Stimulated activated CD8-positive, alpha-beta memory T cell treated with anti-CD3 and anti-CD28 coated beads, Interleukin-4, amount 100 ng/mL, for 48 hours (primary cell): ENCODE measurements at regions not wholly inside any gene's neighbourhood (a gene's known extent, or its start where the extent isn't known, plus 50 kb on each side); places are given as distances from the start of the nearest gene placed in this dataset.
"Not testable (repeated sequence)": the region's sequence is repeated elsewhere in the genome, so short reads cannot be mapped to it uniquely, and the experiment has no call there.

Source experiments
- DNase-seq: peaks from one replicate; pipeline ENCODE4 v3.0.0-alpha.2; 2020

DNA sequence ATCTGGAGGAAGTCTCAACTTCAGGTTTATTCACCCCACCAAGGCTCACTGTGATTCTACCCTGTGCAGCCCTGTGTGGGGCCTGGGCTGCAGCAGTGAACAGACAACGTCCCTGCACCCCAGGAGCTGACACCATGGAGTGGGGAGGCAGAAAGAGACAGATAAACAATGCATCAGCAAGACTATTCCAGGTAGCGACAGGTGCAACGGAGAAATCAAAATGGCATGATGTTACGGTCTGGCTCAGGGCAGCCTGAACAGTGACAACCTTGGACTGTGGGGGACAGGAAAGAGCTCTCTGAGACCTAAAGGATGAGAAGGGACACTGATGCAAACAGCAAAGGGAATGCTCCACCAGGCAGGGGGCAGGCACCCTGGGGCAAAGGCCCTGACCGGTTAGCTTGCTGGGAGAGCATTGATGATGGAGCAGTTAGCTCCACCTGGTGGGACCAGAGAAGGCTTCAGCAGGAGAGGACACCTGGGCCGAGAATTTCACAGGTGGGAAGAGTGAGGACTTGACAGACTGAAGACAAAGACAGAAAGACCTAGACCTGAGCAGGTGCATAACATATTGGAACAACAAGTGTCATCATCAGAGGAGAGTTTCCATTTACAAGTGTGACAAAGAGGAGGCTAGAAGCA lies 589.9 kb downstream of the MATN1 start:
- DNase-seq = no peak

GRCh38 chr1:30132602-30133286 lies 590.6 kb downstream of the MATN1 start:
- no peak for DNase-seq

DNA sequence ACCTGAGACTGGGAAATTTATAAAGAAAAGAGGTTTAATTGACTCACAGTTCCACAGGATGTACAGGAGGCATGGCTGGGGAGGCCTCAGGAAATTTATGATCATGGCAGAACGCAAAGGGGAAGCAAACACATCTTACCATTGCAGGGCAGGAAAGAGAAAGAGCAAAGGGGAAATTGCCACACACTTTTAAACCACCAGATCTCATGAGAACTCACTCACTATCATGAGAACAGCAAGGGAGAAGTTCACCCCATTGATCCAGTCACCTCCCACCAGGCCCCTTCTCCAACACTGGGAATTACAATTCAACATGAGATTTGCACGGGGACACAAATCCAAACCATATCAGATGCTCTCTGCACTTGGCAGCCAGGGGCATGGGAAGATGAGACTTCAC lies 592.8 kb downstream of the MATN1 start:
- DNase-seq = not testable (repeated sequence)

- DNase-seq = no peak
These were observed 593.3 kb downstream of the MATN1 start for GRCh38 chr1:30130099-30130498.

DNA sequence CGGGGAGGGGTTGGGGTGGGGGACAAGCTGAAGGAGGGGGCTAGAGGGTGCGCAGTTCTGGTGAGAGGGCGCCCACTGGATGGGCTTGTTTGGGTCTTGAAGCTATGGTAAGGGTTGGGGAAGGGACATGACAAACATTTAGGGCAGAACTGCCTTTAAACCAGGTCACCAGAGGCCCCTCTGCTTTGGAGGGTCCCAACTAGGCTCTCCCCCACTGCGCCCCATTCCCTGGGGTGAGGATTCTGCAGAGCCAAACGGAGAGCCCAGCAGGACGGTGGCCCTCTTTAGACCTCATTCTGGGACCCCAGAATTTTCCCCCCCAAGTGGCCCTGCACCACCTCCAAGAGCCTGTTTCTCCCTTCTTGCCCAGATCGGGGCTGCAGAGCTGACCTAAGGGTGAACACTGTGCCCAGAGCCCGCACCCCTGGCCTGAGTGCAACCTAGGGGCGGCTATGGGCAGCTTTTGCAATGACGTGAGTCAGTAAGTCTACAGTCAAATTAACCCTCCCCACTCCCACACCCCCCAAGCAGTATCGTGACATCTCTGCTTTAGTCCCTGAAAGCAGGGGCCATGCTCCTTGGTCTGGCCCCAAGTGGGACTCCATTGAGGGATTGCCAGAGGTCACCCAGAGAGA lies 593.8 kb downstream of the MATN1 start:
- DNase-seq = no peak

DNA sequence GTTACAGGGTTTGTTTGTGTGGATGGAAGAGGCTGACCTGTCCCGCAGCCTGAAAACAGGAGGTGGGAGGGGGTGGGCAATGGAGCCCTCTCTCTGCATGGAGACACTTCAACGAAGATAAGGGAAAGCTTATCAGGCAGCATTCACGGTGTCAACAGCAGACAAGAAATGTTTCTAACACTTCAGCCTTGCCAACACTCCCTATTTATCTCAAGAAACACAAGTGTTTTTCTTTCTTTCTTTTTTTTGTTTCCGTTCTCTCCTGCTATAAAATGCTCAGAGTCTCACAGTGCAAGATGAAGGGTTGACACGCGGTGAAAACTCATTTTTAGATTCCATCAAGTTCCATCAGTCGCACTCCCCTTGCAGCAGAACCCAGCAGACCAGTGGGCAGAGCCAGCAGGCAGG lies 594.4 kb downstream of the MATN1 start:
- DNase-seq = no peak

GRCh38 chr1:30126848-30127247 lies 596.5 kb downstream of the MATN1 start:
- no peak for DNase-seq

DNA sequence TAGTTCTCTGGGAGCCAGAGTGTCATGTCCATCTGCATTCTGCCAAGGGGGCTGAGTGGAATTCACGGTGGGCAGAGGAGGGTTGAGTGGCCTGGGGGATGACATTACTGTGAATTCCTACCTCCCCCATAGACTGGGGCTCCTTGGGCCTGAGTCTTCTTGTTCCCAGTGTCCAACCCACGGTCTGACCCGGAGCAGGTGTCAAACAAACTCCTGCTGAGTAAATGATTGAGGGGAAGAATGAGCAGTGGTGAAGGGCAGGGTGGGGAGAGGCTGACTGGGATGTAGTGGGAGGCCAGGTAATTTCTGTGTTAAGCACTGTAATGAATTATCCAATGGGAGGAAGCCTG lies 597.6 kb downstream of the MATN1 start:
- no peak for DNase-seq

DNA sequence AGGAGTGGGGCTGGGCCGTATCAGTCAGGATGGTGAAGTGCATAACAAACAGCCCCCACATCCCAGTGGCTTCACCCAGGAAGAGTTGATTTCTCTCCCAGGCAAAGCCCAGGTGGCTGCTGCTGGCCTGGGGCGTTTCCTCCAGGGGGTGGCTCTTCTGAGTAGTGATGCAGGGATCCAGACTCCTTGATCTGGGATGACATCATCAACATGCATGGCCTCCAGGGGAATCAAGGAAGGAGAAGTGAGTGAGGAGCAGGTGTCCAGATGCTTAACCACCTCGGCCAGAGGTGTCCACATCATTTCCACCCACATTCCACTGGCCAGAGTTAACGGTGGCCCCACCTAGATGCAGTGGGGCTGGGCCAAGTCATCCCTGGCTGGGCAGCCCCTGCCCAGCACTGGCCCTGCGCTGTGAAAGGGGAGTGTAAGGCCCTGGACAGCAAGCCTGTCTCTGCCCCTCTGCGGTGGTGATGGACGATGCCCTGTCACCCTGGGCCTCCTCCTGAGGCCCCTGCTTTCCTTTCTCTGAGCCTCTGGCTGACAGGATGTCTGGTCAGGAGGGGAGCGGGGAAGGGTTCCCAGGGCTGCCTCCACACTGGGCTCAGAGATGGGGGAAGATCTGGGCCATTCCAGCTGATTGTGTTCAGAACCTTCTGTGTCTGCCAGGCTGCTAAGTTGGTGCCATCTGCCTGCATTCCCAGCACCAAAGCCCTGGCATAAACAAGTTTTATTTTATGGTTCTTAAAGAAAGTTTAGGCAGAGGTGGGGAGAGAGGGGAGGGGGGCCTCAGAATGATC lies 598.2 kb downstream of the MATN1 start:
- DNase-seq = no peak

GRCh38 chr1:30123896-30124295 lies 599.5 kb downstream of the MATN1 start:
- DNase-seq = no peak

DNA sequence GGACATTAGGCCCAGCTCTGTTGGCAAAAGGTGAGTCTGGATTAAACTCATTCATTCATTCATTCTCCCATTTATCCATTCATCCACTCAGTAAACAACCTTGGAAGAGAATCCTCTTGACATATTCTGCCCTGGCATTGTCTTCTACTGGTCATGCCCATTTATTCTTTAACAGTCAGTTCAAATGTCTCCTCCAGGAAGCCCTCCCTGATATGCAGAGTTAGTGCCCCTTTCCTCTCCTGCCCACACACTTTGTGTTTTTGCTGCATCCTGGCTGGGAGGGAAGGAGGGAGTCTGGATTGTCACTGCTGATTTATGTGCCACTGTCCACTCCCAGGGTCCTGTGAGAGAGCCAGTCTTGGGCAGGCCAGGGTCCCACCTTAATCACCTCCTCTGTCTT lies 600.3 kb downstream of the MATN1 start:
- no peak for DNase-seq

DNA sequence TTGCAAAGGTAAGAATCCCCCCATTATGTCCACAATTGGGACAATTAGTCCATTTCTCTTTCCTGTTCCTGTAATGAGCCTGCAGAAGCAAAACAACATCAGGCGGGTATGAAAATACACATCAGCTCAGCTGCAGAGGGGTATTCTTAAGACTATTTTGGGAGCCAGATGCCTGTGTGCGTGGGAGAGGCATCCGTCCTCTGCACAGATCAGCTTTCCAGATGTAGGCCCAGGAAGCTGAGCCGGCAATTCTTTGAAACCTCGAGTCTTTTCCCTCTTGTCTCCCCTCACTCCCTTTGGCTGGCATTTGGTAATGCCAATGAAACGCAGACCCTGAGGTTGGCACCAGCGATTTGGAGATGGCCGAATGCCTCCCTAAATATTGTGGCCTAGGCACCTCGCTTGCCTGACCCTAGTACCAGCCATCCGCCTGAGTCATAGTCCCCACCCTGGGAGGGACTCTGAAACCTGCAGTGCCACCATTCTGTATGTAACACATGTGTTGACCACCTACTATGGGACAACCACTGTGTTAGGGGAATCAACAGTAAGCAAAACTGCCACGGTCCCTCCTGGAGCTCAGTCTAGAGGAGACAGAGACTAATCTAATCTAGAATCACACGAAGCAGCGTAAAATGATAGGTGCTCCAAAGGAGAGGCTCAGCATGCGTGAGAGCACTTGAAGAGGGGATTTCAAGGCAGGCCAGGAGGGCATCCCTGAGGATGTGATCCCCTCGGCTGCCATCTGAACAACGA lies 603.0 kb downstream of the MATN1 start:
- no peak for DNase-seq

GRCh38 chr1:30117685-30118084 lies 605.7 kb downstream of the MATN1 start:
- no peak for DNase-seq

DNA sequence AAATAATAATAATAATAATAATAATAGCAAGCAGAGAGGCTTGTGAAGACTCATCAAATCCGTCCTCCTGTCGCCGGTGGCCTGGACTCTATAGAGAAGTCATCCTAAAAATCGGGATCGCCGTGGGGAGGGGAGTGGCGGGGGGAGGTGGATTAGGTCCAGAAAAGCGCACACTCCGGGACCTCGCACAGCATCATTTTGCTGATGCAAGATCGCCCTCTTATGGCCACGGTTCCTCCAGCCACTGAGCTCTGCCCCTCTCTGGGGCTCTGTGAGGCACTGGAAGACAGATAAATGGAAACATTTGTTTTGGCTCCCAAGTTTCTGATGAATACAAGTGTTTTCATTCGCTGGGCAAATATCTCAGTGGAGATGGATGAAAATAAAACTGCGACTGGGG lies 612.0 kb downstream of the MATN1 start:
- DNase-seq = peak; percentile 49

DNA sequence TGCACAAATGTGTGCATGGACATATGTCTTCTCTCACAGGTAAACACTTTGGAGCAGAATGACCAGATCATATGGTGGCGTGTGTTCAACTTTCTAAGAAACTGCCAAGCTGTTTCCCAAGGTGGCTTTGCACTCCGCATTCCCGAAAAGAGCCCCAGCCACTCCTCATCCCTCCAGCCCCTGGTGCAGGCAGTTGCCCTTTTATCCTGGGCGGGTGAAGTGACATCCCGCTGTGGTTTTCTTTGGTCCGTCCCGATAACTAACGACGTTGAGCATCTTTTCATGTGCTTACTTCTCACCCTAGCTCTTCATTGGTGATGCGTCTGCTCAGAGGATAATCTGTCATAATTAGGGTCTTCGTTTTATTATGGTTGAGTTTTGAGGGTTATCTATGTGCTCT lies 612.5 kb downstream of the MATN1 start:
- no peak for DNase-seq

- no peak for DNase-seq
These were observed 613.5 kb downstream of the MATN1 start for GRCh38 chr1:30109853-30110252.

- no peak for DNase-seq
These were observed 615.2 kb downstream of the MATN1 start for GRCh38 chr1:30108186-30108585.

GRCh38 chr1:30106125-30106524 lies 617.3 kb downstream of the MATN1 start:
- peak; percentile 36 for DNase-seq

GRCh38 chr1:30104551-30104950 lies 618.8 kb downstream of the MATN1 start:
- DNase-seq = no peak

GRCh38 chr1:30103708-30104411 lies 619.5 kb downstream of the MATN1 start:
- DNase-seq = no peak

- no peak for DNase-seq
These were observed 620.8 kb downstream of the MATN1 start for GRCh38 chr1:30102605-30103004.
